ENCODE measurements at regions not wholly inside any gene's neighbourhood (a gene's known extent, or its start where the extent isn't known, plus 50 kb on each side); places are given as distances from the start of the nearest gene placed in this dataset.

GRCh38 chr1:115491298-115492018 is 150.3 kb upstream of the VANGL1 start:
- Histone ChIP-seq H3K9me3 (no peaks in the 10 kb centered on the region), H3K27ac (ENCODE audit: low read length) (no peak overlapping the region), H3K36me3 (ENCODE audit: control insufficient read depth in 2 of 2, extremely low read depth in 1 of 2, insufficient read depth in 1 of 2, low read length in 1 of 2) (no peaks in the 10 kb centered on the region), H3K4me3 (ENCODE audit: control insufficient read depth in 1 of 2, extremely low read depth in 1 of 2, low read length in 1 of 2) (no peak overlapping the region), H3K4me1 (ENCODE audit: control insufficient read depth in 1 of 2, extremely low read depth in 1 of 2, insufficient read depth in 2 of 2, low read length in 2 of 2) (no peaks in the 10 kb centered on the region), H3K27me3 (replicated peaks in 1 of 2; ENCODE audit: control insufficient read depth in 2 of 2, extremely low read depth in 1 of 2, insufficient read depth in 2 of 2, low read length in 1 of 2) (no peaks in the 10 kb centered on the region)
- H3K4me3 Mint-ChIP-seq, result no peak overlapping the region
- no peak overlapping the region for H3K27ac Mint-ChIP-seq
- ChIA-PET CTCF (no interaction called here), POLR2A (no interaction called here)
- H3K27me3 Mint-ChIP-seq, result no peaks in the 10 kb centered on the region
- H3K36me3 Mint-ChIP-seq, result no peaks in the 10 kb centered on the region
- H3K4me1 Mint-ChIP-seq, result no peaks in the 10 kb centered on the region
- DNase-seq (no peak), ATAC-seq (replicated peaks in 1 of 4) (no peak)
- WGBS (ENCODE audit: insufficient coverage), result 92% methylated on average over 7 of the region's 9 CpGs
- H3K9me3 Mint-ChIP-seq, result peaks cover 0 to 3% (median 0%) of the 10 kb centered on the region in 3 donors

GRCh38 chr1:115479055-115479482 is 141.0 kb upstream of the NGF start:
- no peak overlapping the region for H3K27ac ChIP-seq (ENCODE audit: low read length)
- no peak overlapping the region for H3K4me3 Mint-ChIP-seq
- DNase-seq (no peak), ATAC-seq (replicated peaks in 1 of 4) (no peak)
- H3K4me1 ChIP-seq (ENCODE audit: control insufficient read depth in 1 of 2, extremely low read depth in 1 of 2, insufficient read depth in 2 of 2, low read length in 2 of 2), result no peaks in the 10 kb centered on the region
- H3K27me3 ChIP-seq (replicated peaks in 1 of 2; ENCODE audit: control insufficient read depth in 2 of 2, extremely low read depth in 1 of 2, insufficient read depth in 2 of 2, low read length in 1 of 2), result peaks cover 0 to 10% of the 10 kb centered on the region in 2 experiments
- H3K36me3 Mint-ChIP-seq, result no peaks in the 10 kb centered on the region
- no peak overlapping the region for H3K27ac Mint-ChIP-seq
- no peak overlapping the region for H3K4me3 ChIP-seq (ENCODE audit: control insufficient read depth in 1 of 2, extremely low read depth in 1 of 2, low read length in 1 of 2)
- H3K9me3 Mint-ChIP-seq, result peaks cover 0 to 3% (median 0%) of the 10 kb centered on the region in 3 donors
- WGBS (ENCODE audit: insufficient coverage), result 62% methylated on average over 18 of the region's 22 CpGs
- no peaks in the 10 kb centered on the region for H3K36me3 ChIP-seq (ENCODE audit: control insufficient read depth in 2 of 2, extremely low read depth in 1 of 2, insufficient read depth in 1 of 2, low read length in 1 of 2)
- ChIA-PET POLR2A (no interaction called here), CTCF (no interaction called here)
- H3K9me3 ChIP-seq, result no peaks in the 10 kb centered on the region
- H3K27me3 Mint-ChIP-seq, result peaks cover 17 to 24% of the 10 kb centered on the region in 2 donors
- no peaks in the 10 kb centered on the region for H3K4me1 Mint-ChIP-seq

- H3K4me1 Mint-ChIP-seq, result no peaks in the 10 kb centered on the region
- Histone ChIP-seq H3K4me3 (ENCODE audit: control insufficient read depth in 1 of 2, extremely low read depth in 1 of 2, low read length in 1 of 2) (no peak overlapping the region), H3K36me3 (ENCODE audit: control insufficient read depth in 2 of 2, extremely low read depth in 1 of 2, insufficient read depth in 1 of 2, low read length in 1 of 2) (no peaks in the 10 kb centered on the region), H3K4me1 (ENCODE audit: control insufficient read depth in 1 of 2, extremely low read depth in 1 of 2, insufficient read depth in 2 of 2, low read length in 2 of 2) (no peaks in the 10 kb centered on the region), H3K9me3 (no peaks in the 10 kb centered on the region), H3K27ac (ENCODE audit: low read length) (no peak overlapping the region), H3K27me3 (replicated peaks in 1 of 2; ENCODE audit: control insufficient read depth in 2 of 2, extremely low read depth in 1 of 2, insufficient read depth in 2 of 2, low read length in 1 of 2) (peaks cover 0 to 15% of the 10 kb centered on the region in 2 experiments)
- peaks cover 17 to 23% of the 10 kb centered on the region in 2 donors for H3K27me3 Mint-ChIP-seq
- POLR2A ChIA-PET, result interaction anchor here in 1 of 2 donors (0.6 kb wide), 1 partner anchor 403 kb away, joined by 3 read pairs; no protein-coding TSS in a partner anchor
- no peaks in the 10 kb centered on the region for H3K9me3 Mint-ChIP-seq
- WGBS (ENCODE audit: insufficient coverage), result 70% methylated on average over 5 of the region's 7 CpGs
- CTCF ChIA-PET, result no interaction called here
- no peaks in the 10 kb centered on the region for H3K36me3 Mint-ChIP-seq
- no peak overlapping the region for H3K4me3 Mint-ChIP-seq
- ATAC-seq (replicated peaks in 1 of 4) (no peak), DNase-seq (no peak)
- no peak overlapping the region for H3K27ac Mint-ChIP-seq
Measured at GRCh38 chr1:115477071-115477470, 139.0 kb upstream of the NGF start.

- POLR2A ChIA-PET, result interaction anchor here in 1 of 2 donors (0.6 kb wide), 1 partner anchor 404 kb away, joined by 3 read pairs; no protein-coding TSS in a partner anchor
- peaks cover 17 to 23% of the 10 kb centered on the region in 2 donors for H3K27me3 Mint-ChIP-seq
- peaks cover 0 to 15% of the 10 kb centered on the region in 2 experiments for H3K27me3 ChIP-seq (replicated peaks in 1 of 2; ENCODE audit: control insufficient read depth in 2 of 2, extremely low read depth in 1 of 2, insufficient read depth in 2 of 2, low read length in 1 of 2)
- ATAC-seq (replicated peaks in 1 of 4) (no peak), DNase-seq (no peak)
- H3K36me3 Mint-ChIP-seq, result no peaks in the 10 kb centered on the region
- H3K4me3 Mint-ChIP-seq, result no peak overlapping the region
- WGBS (ENCODE audit: insufficient coverage), result 95% methylated on average over 2 of the region's 2 CpGs
- no peaks in the 10 kb centered on the region for H3K9me3 ChIP-seq
- H3K36me3 ChIP-seq (ENCODE audit: control insufficient read depth in 2 of 2, extremely low read depth in 1 of 2, insufficient read depth in 1 of 2, low read length in 1 of 2), result no peaks in the 10 kb centered on the region
- CTCF ChIA-PET, result no interaction called here
- no peak overlapping the region for H3K27ac ChIP-seq (ENCODE audit: low read length)
- H3K4me1 Mint-ChIP-seq, result no peaks in the 10 kb centered on the region
- no peaks in the 10 kb centered on the region for H3K4me1 ChIP-seq (ENCODE audit: control insufficient read depth in 1 of 2, extremely low read depth in 1 of 2, insufficient read depth in 2 of 2, low read length in 2 of 2)
- no peak overlapping the region for H3K27ac Mint-ChIP-seq
- H3K9me3 Mint-ChIP-seq, result no peaks in the 10 kb centered on the region
- H3K4me3 ChIP-seq (ENCODE audit: control insufficient read depth in 1 of 2, extremely low read depth in 1 of 2, low read length in 1 of 2), result no peak overlapping the region
Measured at GRCh38 chr1:115476616-115477015, 138.6 kb upstream of the NGF start.

- H3K4me1 Mint-ChIP-seq, result no peaks in the 10 kb centered on the region
- ChIA-PET CTCF (no interaction called here), POLR2A (interaction anchor here in 1 of 2 donors (0.6 kb wide), 1 partner anchor 13 kb away, joined by 5 read pairs; no protein-coding TSS in a partner anchor)
- H3K4me3 Mint-ChIP-seq, result no peak overlapping the region
- H3K27ac Mint-ChIP-seq, result no peak overlapping the region
- ATAC-seq (replicated peaks in 1 of 4) (no peak), DNase-seq (no peak)
- no peaks in the 10 kb centered on the region for H3K36me3 ChIP-seq (ENCODE audit: control insufficient read depth in 2 of 2, extremely low read depth in 1 of 2, insufficient read depth in 1 of 2, low read length in 1 of 2)
- peaks cover 17 to 23% of the 10 kb centered on the region in 2 donors for H3K27me3 Mint-ChIP-seq
- H3K27me3 ChIP-seq (replicated peaks in 1 of 2; ENCODE audit: control insufficient read depth in 2 of 2, extremely low read depth in 1 of 2, insufficient read depth in 2 of 2, low read length in 1 of 2), result peaks cover 0 to 18% of the 10 kb centered on the region in 2 experiments
- no peak overlapping the region for H3K27ac ChIP-seq (ENCODE audit: low read length)
- no peaks in the 10 kb centered on the region for H3K9me3 Mint-ChIP-seq
- H3K9me3 ChIP-seq, result no peaks in the 10 kb centered on the region
- H3K4me1 ChIP-seq (ENCODE audit: control insufficient read depth in 1 of 2, extremely low read depth in 1 of 2, insufficient read depth in 2 of 2, low read length in 2 of 2), result no peaks in the 10 kb centered on the region
- 100% methylated on average over 1 of the region's 5 CpGs for WGBS (ENCODE audit: insufficient coverage)
- H3K4me3 ChIP-seq (ENCODE audit: control insufficient read depth in 1 of 2, extremely low read depth in 1 of 2, low read length in 1 of 2), result no peak overlapping the region
- no peaks in the 10 kb centered on the region for H3K36me3 Mint-ChIP-seq
Measured at GRCh38 chr1:115475901-115476300, 137.9 kb upstream of the NGF start.

- WGBS (ENCODE audit: insufficient coverage), result no CpG with 5 or more reads among the region's 2 CpGs
- H3K27me3 Mint-ChIP-seq, result peaks cover 17 to 23% of the 10 kb centered on the region in 2 donors
Measured at GRCh38 chr1:115475252-115475651, 137.2 kb upstream of the NGF start.

More at GRCh38 chr1:115475252-115475651, 137.2 kb upstream of the NGF start:
- Histone ChIP-seq H3K4me1 (ENCODE audit: control insufficient read depth in 1 of 2, extremely low read depth in 1 of 2, insufficient read depth in 2 of 2, low read length in 2 of 2) (no peaks in the 10 kb centered on the region), H3K4me3 (ENCODE audit: control insufficient read depth in 1 of 2, extremely low read depth in 1 of 2, low read length in 1 of 2) (no peak overlapping the region), H3K9me3 (no peaks in the 10 kb centered on the region), H3K27ac (ENCODE audit: low read length) (no peak overlapping the region), H3K36me3 (ENCODE audit: control insufficient read depth in 2 of 2, extremely low read depth in 1 of 2, insufficient read depth in 1 of 2, low read length in 1 of 2) (no peaks in the 10 kb centered on the region), H3K27me3 (replicated peaks in 1 of 2; ENCODE audit: control insufficient read depth in 2 of 2, extremely low read depth in 1 of 2, insufficient read depth in 2 of 2, low read length in 1 of 2) (peaks cover 0 to 16% of the 10 kb centered on the region in 2 experiments)
- DNase-seq (no peak), ATAC-seq (replicated peaks in 1 of 4) (no peak)
- no peaks in the 10 kb centered on the region for H3K36me3 Mint-ChIP-seq
- CTCF ChIA-PET, result no interaction called here
- H3K9me3 Mint-ChIP-seq, result no peaks in the 10 kb centered on the region
- no peak overlapping the region for H3K27ac Mint-ChIP-seq
- peaks cover 0 to 3% (median 0%) of the 10 kb centered on the region in 3 donors for H3K4me1 Mint-ChIP-seq
- POLR2A ChIA-PET, result interaction anchor here in 1 of 2 donors (0.6 kb wide), 1 partner anchor 14 kb away, joined by 5 read pairs; no protein-coding TSS in a partner anchor
- no peak overlapping the region for H3K4me3 Mint-ChIP-seq
